ENCODE measurements at regions not wholly inside any gene's neighbourhood (a gene's known extent, or its start where the extent isn't known, plus 50 kb on each side); places are given as distances from the start of the nearest gene placed in this dataset.

- 71% methylated on average over 3 of the region's 4 CpGs for WGBS (ENCODE audit: insufficient coverage)
- no peak overlapping the region for H3K4me3 ChIP-seq (ENCODE audit: control insufficient read depth in 1 of 7, extremely low read depth in 1 of 7, insufficient read depth in 4 of 7, low read depth in 2 of 7, low read length in 6 of 7)
- H3K9me3 ChIP-seq (ENCODE audit: control extremely low read depth in 1 of 5, control insufficient read depth in 4 of 5, insufficient read depth in 2 of 5, low read depth in 1 of 5, low read length in 4 of 5), result no peaks in the 10 kb centered on the region
- DNase-seq, result no peak
- no peak overlapping the region for H3K27ac ChIP-seq (ENCODE audit: insufficient read depth in 1 of 2, low read depth in 1 of 2, low read length in 2 of 2, poor library complexity in 1 of 2, severe bottlenecking in 2 of 2)
- peaks cover 0 to 4% (median 0%) of the 10 kb centered on the region in 5 experiments for H3K27me3 ChIP-seq (replicated peaks in 2 of 5; ENCODE audit: control insufficient read depth in 4 of 5, insufficient read depth in 5 of 5, low read length in 4 of 5)
- CTCF ChIA-PET, result no interaction called here
- H3K36me3 ChIP-seq (ENCODE audit: control insufficient read depth in 4 of 4, insufficient read depth in 4 of 4, low read length in 3 of 4), result no peaks in the 10 kb centered on the region
- no peaks in the 10 kb centered on the region for H3K4me1 ChIP-seq (ENCODE audit: control extremely low read depth in 1 of 4, control insufficient read depth in 4 of 4, insufficient read depth in 4 of 4, low read length in 3 of 4)
- POLR2A ChIA-PET, result no interaction called here
Measured at GRCh38 chr2:117763804-117764203, 50.7 kb upstream of the DDX18 start.
